GM12878 (cell line): ENCODE measurements at regions not wholly inside any gene's neighbourhood (a gene's known extent, or its start where the extent isn't known, plus 50 kb on each side); places are given as distances from the start of the nearest gene placed in this dataset.

Experiments
- ATAC-seq: fragments of 200-7000 bp; cut with Tn5 transposase; 3 replicates; pipeline ENCODE4 v1.9.1; 2020; ENCODE audit warnings: mild to moderate bottlenecking, moderate library complexity
- BruUV-seq: library from RNA; stranded (reverse); fragments of 400-500 nt; replicated peaks from 2 replicates; lab custom pipeline; 2021; lab: Mats Ljungman, UMichigan
- CTCF ChIA-PET: fragments of 300-600 bp; sonication (Branson Sonifier 250); formaldehyde crosslinking; extraction: SDS; loops from one replicate; lab custom pipeline; 2021; ENCODE audit warnings: inconsistent platforms; lab: Yijun Ruan, JAX
- POLR2A ChIA-PET: fragments of 350-600 bp; formaldehyde crosslinking; extraction: SDS; loops from one replicate; lab custom pipeline; 2021; ENCODE audit warnings: inconsistent platforms; lab: Charles Lee
- RAD21 ChIA-PET: fragments of 300-600 bp; sonication (Branson Sonifier 250); formaldehyde crosslinking; loops from one replicate; lab custom pipeline; 2023; ENCODE audit warnings: antibody characterized with exemption; ENCODE audit not compliant: unreplicated experiment; lab: Charles Lee
- SMC1A ChIA-PET: fragments of 300-600 bp; sonication (Branson Sonifier 250); formaldehyde crosslinking; loops from one replicate; lab custom pipeline; 2023; ENCODE audit not compliant: unreplicated experiment, uncharacterized antibody; lab: Charles Lee
- DNase-seq: peaks from one replicate; pipeline ENCODE4 v3.0.0-alpha.2; 2011; ENCODE audit warnings: low read depth, low spot score
- FAIRE-seq: peaks from 3 replicates; lab custom pipeline; 2011; peaks lifted over from hg19 to GRCh38; lab: Jason Lieb, UNC
- H2AFZ ChIP-seq: 2 replicates; pipeline ENCODE4 v1.6.0; 2011; ENCODE audit warnings: low read depth, low read length, control low read depth; ENCODE audit not compliant: control insufficient read depth
- H3K27ac ChIP-seq: 2 replicates; pipeline ENCODE4 v1.5.1; 2011; ENCODE audit warnings: control low read depth; ENCODE audit not compliant: control insufficient read depth, insufficient read depth
- H3K27me3 ChIP-seq, 2 experiments: replicated peaks in 1 of 2; 2 replicates each; pipeline versions ENCODE4 v1.6.0 to v1.6.1; 2011; ENCODE audit warnings: low read length in 1 of 2; ENCODE audit not compliant: control insufficient read depth in 2 of 2, insufficient read depth in 2 of 2
- H3K36me3 ChIP-seq, 2 experiments: 2 replicates each; pipeline ENCODE4 v1.5.1; 2011; ENCODE audit warnings: low read length in 1 of 2; ENCODE audit not compliant: control insufficient read depth in 2 of 2, insufficient read depth in 2 of 2
- H3K4me1 ChIP-seq: 2 replicates; pipeline ENCODE4 v1.6.1; 2011; ENCODE audit warnings: mild to moderate bottlenecking, low read length, moderate library complexity, mixed read lengths; ENCODE audit not compliant: control insufficient read depth, insufficient read depth
- H3K4me2 ChIP-seq: 2 replicates; pipeline ENCODE4 v1.6.0; 2011; ENCODE audit warnings: control low read depth; ENCODE audit not compliant: control insufficient read depth, insufficient read depth
- H3K4me3 ChIP-seq: fragments of 200-600 bp; sonication (generic); 2 replicates; pipeline ENCODE4 v1.5.1; 2016
- H3K79me2 ChIP-seq: 2 replicates; pipeline ENCODE4 v1.6.0; 2011; ENCODE audit warnings: low read length; ENCODE audit not compliant: control insufficient read depth, insufficient read depth
- H3K9ac ChIP-seq: 2 replicates; pipeline ENCODE4 v1.8.0; 2011; ENCODE audit warnings: low read length, control low read depth, mixed read lengths; ENCODE audit not compliant: control insufficient read depth, insufficient read depth
- H3K9me3 ChIP-seq: replicated peaks from 3 replicates; pipeline ENCODE4 v1.5.1; 2011; ENCODE audit warnings: mild to moderate bottlenecking, low read length; ENCODE audit not compliant: control insufficient read depth, insufficient read depth
- H4K20me1 ChIP-seq: 2 replicates; pipeline ENCODE4 v1.6.0; 2011; ENCODE audit not compliant: control insufficient read depth, insufficient read depth
- ASH2L ChIP-seq: fragments of 300-600, 200-600 bp; sonication (generic); IDR thresholded peaks from 2 replicates; pipeline ENCODE4 v1.6.1; 2017; ENCODE audit warnings: low read depth, mild to moderate bottlenecking, borderline replicate concordance
- BCL11A ChIP-seq: IDR thresholded peaks from 2 replicates; pipeline ENCODE4 v1.6.1; 2011; ENCODE audit warnings: low read depth, low read length
- CBX5 ChIP-seq: sonication (generic); IDR thresholded peaks from 2 replicates; pipeline ENCODE4 v1.6.1; 2016; ENCODE audit warnings: low read depth, moderate library complexity, mild to moderate bottlenecking, inconsistent platforms
- DPF2 ChIP-seq: fragments of 450-650 bp; IDR thresholded peaks from 2 replicates; pipeline ENCODE4 v1.6.1; 2017; ENCODE audit warnings: mild to moderate bottlenecking
- MTA2 ChIP-seq: fragments of 450-650 bp; IDR thresholded peaks from 2 replicates; pipeline ENCODE4 v1.6.1; 2016; ENCODE audit warnings: low read depth, mild to moderate bottlenecking, moderate library complexity
- POLR2A ChIP-seq: IDR thresholded peaks from 2 replicates; pipeline ENCODE4 v1.6.1; 2011; ENCODE audit warnings: low read depth, mild to moderate bottlenecking, low read length
- POU2F2 ChIP-seq: IDR thresholded peaks from 3 replicates; pipeline ENCODE4 v1.6.1; 2011; ENCODE audit warnings: low read depth, mild to moderate bottlenecking, low read length, borderline replicate concordance
- RAD21 ChIP-seq: IDR thresholded peaks from 2 replicates; pipeline ENCODE4 v1.6.1; 2011; ENCODE audit warnings: mild to moderate bottlenecking, low read depth, low read length, moderate library complexity; ENCODE audit not compliant: insufficient read depth
- SMARCA5 ChIP-seq: fragments of 450-650 bp; IDR thresholded peaks from 2 replicates; pipeline ENCODE4 v1.6.1; 2017; ENCODE audit warnings: mild to moderate bottlenecking
- SUZ12 ChIP-seq: fragments of 200-600 bp; sonication (generic); IDR thresholded peaks from one replicate; pipeline ENCODE4 v1.6.1; 2018; ENCODE audit warnings: antibody characterized with exemption, mild to moderate bottlenecking; ENCODE audit not compliant: unreplicated experiment
- WRNIP1 ChIP-seq: IDR thresholded peaks from 2 replicates; pipeline ENCODE4 v1.6.1; 2011; ENCODE audit warnings: low read depth, low read length, improper control_type of control experiment, borderline replicate concordance
- ZNF592 ChIP-seq: fragments of 450-650 bp; IDR thresholded peaks from 2 replicates; pipeline ENCODE4 v1.6.1; 2017; ENCODE audit warnings: mild to moderate bottlenecking, moderate library complexity
- WGBS: methylation state at CpG from one replicate; pipeline ENCODE4 v1.1.6; 2016; ENCODE audit warnings: low lambda C conversion rate; ENCODE audit not compliant: insufficient replicate concordance, insufficient coverage; ENCODE audit errors: missing lambda C conversion rate; 5-methylcytosine and 5-hydroxymethylcytosine counted together
- in situ Hi-C: fragments of 300-500 bp; cut with MboI; formaldehyde crosslinking; loops from 9 replicates; pipeline ENCODE4 v1.14.3; 2018; ENCODE audit warnings: mixed read lengths
- intact Hi-C: fragments of 100-400 bp; cut with micrococcal nuclease; formaldehyde crosslinking; loops from one replicate; pipeline ENCODE4 v1.14.2; 2022; ENCODE audit not compliant: unreplicated experiment
- TF ChIP-seq, protein P1 (sequence below): fragments of 450-650 bp; IDR thresholded peaks from 2 replicates; pipeline ENCODE4 v1.6.1; 2017; ENCODE audit warnings: mild to moderate bottlenecking, low read depth, inconsistent platforms; ENCODE audit not compliant: poor library complexity, severe bottlenecking

DNA sequence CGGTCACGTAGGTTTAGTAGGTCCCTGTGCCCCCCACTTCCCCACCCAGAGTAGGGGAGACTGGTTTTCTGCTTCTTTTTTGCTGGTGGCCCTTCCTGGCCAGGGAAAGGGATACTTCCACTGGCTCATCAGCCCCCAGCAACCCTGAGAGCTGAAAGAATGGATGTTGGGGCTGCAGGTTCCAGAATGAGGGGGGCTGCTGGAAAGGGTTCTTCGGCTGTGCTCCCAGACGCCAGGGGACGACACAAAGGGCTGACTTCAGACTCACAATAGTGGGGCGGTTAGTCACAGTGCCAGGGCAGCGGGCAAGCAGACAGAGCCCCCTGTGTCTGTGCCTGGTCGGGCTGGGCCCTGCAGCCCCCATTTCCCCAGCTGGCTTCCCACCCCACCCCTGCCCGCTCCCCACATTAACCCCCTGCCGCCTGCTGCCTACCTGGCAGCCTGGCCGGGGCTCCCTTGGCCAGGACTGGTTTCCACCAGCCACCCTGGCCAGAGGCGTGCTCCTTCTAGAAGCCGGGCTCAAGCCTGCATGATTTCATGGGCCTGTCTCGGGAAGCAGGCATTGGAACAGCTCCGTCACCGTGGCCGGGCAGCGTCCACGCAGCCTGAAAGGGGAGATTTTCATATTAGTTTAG is 79.1 kb upstream of the WNT7B start:
- WGBS: 96% methylated on average over 16 of the region's 19 CpGs
- intact Hi-C loops: no loop called here

DNA sequence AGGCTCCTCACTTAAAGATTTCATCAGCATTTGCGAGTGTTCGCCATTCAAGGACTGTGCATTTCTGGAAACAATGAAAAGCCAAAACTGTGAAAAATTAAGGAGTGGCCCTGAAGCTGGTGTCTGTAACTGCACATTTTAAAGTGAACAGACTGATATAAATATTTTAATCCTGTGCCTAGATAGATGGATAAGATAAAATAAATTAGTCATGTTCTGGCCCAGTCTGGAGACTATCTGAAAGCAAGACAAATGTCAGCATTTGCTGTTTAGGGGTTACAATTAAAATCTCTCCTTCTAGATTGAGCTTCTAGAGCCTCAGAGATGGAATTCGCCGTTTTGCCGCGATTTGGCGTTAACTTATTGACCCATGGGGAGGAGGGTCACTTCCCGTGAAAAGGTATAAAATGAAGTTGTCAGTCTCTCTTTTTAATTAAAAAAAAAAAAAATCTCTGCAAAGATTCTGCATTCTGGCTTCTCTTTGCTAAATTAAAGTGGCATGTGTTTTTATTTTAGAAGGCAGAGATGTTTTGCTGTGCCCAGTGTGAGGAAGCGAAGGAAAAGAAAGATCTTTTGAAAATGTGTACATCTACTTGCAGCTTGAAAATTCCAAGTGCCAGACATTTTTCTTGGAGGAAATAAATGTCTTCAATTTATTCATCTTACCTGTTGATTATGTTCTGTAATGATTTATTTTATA is 79.7 kb upstream of the WNT7B start:
- H3K4me3 ChIP-seq: no peak overlapping the region
- H3K27me3 ChIP-seq: no peaks in the 10 kb centered on the region; a peak in 1 of 4 replicates
- WGBS: 98% methylated on average over 9 of the region's 9 CpGs
- H3K4me2 ChIP-seq: 0 out of 2 replicates have a peak overlapping the region, but pooled peaks have one; percentile 97
- H3K79me2 ChIP-seq: peaks cover 6% of the 10 kb centered on the region
- in situ Hi-C loops: no loop called here
- RAD21 ChIA-PET: no interaction called here
- H3K4me1 ChIP-seq: peaks cover 34% of the 10 kb centered on the region
- POLR2A ChIA-PET: no interaction called here
- no peak overlapping the region for H2AFZ ChIP-seq
- BruUV-seq: no TSS peak
- peak overlapping the region; percentile 79; the same call in 1 of the 2 replicates for H3K27ac ChIP-seq
- no peak for ATAC-seq
- H3K9me3 ChIP-seq: no peaks in the 10 kb centered on the region
- no peak overlapping the region for H3K9ac ChIP-seq
- SMC1A ChIA-PET: no interaction called here
- H4K20me1 ChIP-seq: no peaks in the 10 kb centered on the region
- CTCF ChIA-PET: no interaction called here
- FAIRE-seq: no peak
- no peaks in the 10 kb centered on the region for H3K36me3 ChIP-seq
- intact Hi-C loops: no loop called here
- DNase-seq: no peak
- TF ChIP-seq BCL11A: no peak
- no peak for TF ChIP-seq ZNF592
- TF ChIP-seq SMARCA5: no peak
- no peak for TF ChIP-seq SUZ12
- TF ChIP-seq, protein P1, sequence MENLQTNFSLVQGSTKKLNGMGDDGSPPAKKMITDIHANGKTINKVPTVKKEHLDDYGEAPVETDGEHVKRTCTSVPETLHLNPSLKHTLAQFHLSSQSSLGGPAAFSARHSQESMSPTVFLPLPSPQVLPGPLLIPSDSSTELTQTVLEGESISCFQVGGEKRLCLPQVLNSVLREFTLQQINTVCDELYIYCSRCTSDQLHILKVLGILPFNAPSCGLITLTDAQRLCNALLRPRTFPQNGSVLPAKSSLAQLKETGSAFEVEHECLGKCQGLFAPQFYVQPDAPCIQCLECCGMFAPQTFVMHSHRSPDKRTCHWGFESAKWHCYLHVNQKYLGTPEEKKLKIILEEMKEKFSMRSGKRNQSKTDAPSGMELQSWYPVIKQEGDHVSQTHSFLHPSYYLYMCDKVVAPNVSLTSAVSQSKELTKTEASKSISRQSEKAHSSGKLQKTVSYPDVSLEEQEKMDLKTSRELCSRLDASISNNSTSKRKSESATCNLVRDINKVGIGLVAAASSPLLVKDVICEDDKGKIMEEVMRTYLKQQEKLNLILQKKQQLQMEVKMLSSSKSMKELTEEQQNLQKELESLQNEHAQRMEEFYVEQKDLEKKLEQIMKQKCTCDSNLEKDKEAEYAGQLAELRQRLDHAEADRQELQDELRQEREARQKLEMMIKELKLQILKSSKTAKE: no peak
- TF ChIP-seq WRNIP1: no peak
- TF ChIP-seq MTA2: no peak

More for the DNA sequence above, 79.1 kb upstream of the WNT7B start:
- no peaks in the 10 kb centered on the region; a peak in 1 of 4 replicates for H3K27me3 ChIP-seq
- TF ChIP-seq DPF2 (no peak), CBX5 (no peak), POU2F2 (no peak), RAD21 (no peak), POLR2A (no peak), ASH2L (no peak)
- no peaks in the 10 kb centered on the region for H4K20me1 ChIP-seq
- H3K4me2 ChIP-seq: no peak overlapping the region
- no peaks in the 10 kb centered on the region for H3K9me3 ChIP-seq
- no peaks in the 10 kb centered on the region for H3K36me3 ChIP-seq
- in situ Hi-C loops: no loop called here
- RAD21 ChIA-PET: interaction anchor here (0.5 kb wide), 1 partner anchor 21 kb away, joined by 4 read pairs; no protein-coding TSS in a partner anchor
- CTCF ChIA-PET: no interaction called here
- SMC1A ChIA-PET: no interaction called here
- no peak for ATAC-seq
- H3K9ac ChIP-seq: no peak overlapping the region
- no peak for FAIRE-seq
- H2AFZ ChIP-seq: no peak overlapping the region
- POLR2A ChIA-PET: no interaction called here
- H3K4me3 ChIP-seq: no peak overlapping the region
- no TSS peak for BruUV-seq
- peaks cover 34% of the 10 kb centered on the region for H3K4me1 ChIP-seq
- peaks cover 6% of the 10 kb centered on the region for H3K79me2 ChIP-seq
- no peak for DNase-seq
- H3K27ac ChIP-seq: no peak overlapping the region
